Epithelial cell of esophagus (primary cell): ENCODE measurements at regions not wholly inside any gene's neighbourhood (a gene's known extent, or its start where the extent isn't known, plus 50 kb on each side); places are given as distances from the start of the nearest gene placed in this dataset.

Experiments
- DNase-seq: peaks from one replicate; pipeline ENCODE4 v3.0.0; 2010; ENCODE audit warnings: low read depth
- H3K4me3 ChIP-seq: 2 replicates; pipeline ENCODE4 v1.5.1; 2011; ENCODE audit warnings: mild to moderate bottlenecking, low read length, control low read depth
- CTCF ChIP-seq: IDR thresholded peaks from 2 replicates; pipeline ENCODE4 v1.5.1; 2011; ENCODE audit warnings: low read depth, mild to moderate bottlenecking, low read length, control low read depth, inconsistent platforms; ENCODE audit not compliant: insufficient read depth; ENCODE audit errors: missing control alignments

GRCh38 chr11:57917632-57918031 is 106.0 kb upstream of the OR9Q1 start:
- no peak overlapping the region for H3K4me3 ChIP-seq
- DNase-seq: no peak
- TF ChIP-seq CTCF: no peak

GRCh38 chr11:57920971-57921370 is 102.7 kb upstream of the OR9Q1 start:
- no peak for TF ChIP-seq CTCF
- no peak for DNase-seq
- H3K4me3 ChIP-seq: no peak overlapping the region

GRCh38 chr11:57932105-57932504 is 91.6 kb upstream of the OR9Q1 start:
- DNase-seq: no peak
- TF ChIP-seq CTCF: no peak
- H3K4me3 ChIP-seq: no peak overlapping the region

- TF ChIP-seq CTCF: no peak
- no peak overlapping the region for H3K4me3 ChIP-seq
- no peak for DNase-seq
Measured at GRCh38 chr11:57935402-57936049, 88.2 kb upstream of the OR9Q1 start.

- H3K4me3 ChIP-seq: no peak overlapping the region
- no peak for DNase-seq
- TF ChIP-seq CTCF: no peak
Measured at GRCh38 chr11:57936050-57936418, 87.6 kb upstream of the OR9Q1 start.

GRCh38 chr11:57937431-57937830 is 86.2 kb upstream of the OR9Q1 start:
- no peak for TF ChIP-seq CTCF
- H3K4me3 ChIP-seq: no peak overlapping the region
- no peak for DNase-seq

- no peak for TF ChIP-seq CTCF
- H3K4me3 ChIP-seq: no peak overlapping the region
- DNase-seq: no peak
Measured at GRCh38 chr11:57938351-57938750, 85.3 kb upstream of the OR9Q1 start.
